HG03457 (cell line): ENCODE measurements at regions not wholly inside any gene's neighbourhood (a gene's known extent, or its start where the extent isn't known, plus 50 kb on each side); places are given as distances from the start of the nearest gene placed in this dataset.
"Not testable (repeated sequence)": the region's sequence is repeated elsewhere in the genome, so short reads cannot be mapped to it uniquely, and the experiment has no call there.

ENCODE experiments used
- ATAC-seq: cut with Tn5 transposase; IDR thresholded peaks from one replicate; pipeline ENCODE4 v1.9.1; 2021; ENCODE audit warnings: moderate number of reproducible peaks; ENCODE audit not compliant: unreplicated experiment

GRCh38 chr18:38575023-38575422 is 1009.4 kb upstream of the CELF4 start:
- no peak for ATAC-seq

GRCh38 chr18:38572554-38573111 is 1007.0 kb upstream of the CELF4 start:
- no peak for ATAC-seq

- no peak for ATAC-seq
Measured at GRCh38 chr18:38571651-38572050, 1006.1 kb upstream of the CELF4 start.

GRCh38 chr18:38565513-38565912 is 999.9 kb upstream of the CELF4 start:
- ATAC-seq, result no peak

GRCh38 chr18:38563396-38563980 is 997.9 kb upstream of the CELF4 start:
- no peak for ATAC-seq

- ATAC-seq, result no peak
Measured at GRCh38 chr18:38557006-38557405, 991.4 kb upstream of the CELF4 start.

- no peak for ATAC-seq
Measured at GRCh38 chr18:38552732-38553321, 987.2 kb upstream of the CELF4 start.

- ATAC-seq, result no peak
Measured at GRCh38 chr18:38551881-38552280, 986.3 kb upstream of the CELF4 start.

- no peak for ATAC-seq
Measured at GRCh38 chr18:38545071-38545470, 979.5 kb upstream of the CELF4 start.

GRCh38 chr18:38539856-38540255 is 974.3 kb upstream of the CELF4 start:
- ATAC-seq, result no peak

GRCh38 chr18:38539371-38539770 is 973.8 kb upstream of the CELF4 start:
- no peak for ATAC-seq

- ATAC-seq, result no peak
Measured at GRCh38 chr18:38534073-38534472, 968.5 kb upstream of the CELF4 start.

GRCh38 chr18:38526922-38527321 is 961.3 kb upstream of the CELF4 start:
- no peak for ATAC-seq

GRCh38 chr18:38525039-38525438 is 959.4 kb upstream of the CELF4 start:
- no peak for ATAC-seq

GRCh38 chr18:38520786-38521185 is 955.2 kb upstream of the CELF4 start:
- ATAC-seq, result no peak

GRCh38 chr18:38502539-38502938 is 936.9 kb upstream of the CELF4 start:
- no peak for ATAC-seq

- no peak for ATAC-seq
Measured at GRCh38 chr18:38497266-38497665, 931.7 kb upstream of the CELF4 start.

GRCh38 chr18:38496222-38496793 is 930.7 kb upstream of the CELF4 start:
- no peak for ATAC-seq

GRCh38 chr18:38494065-38494464 is 928.5 kb upstream of the CELF4 start:
- ATAC-seq, result no peak

GRCh38 chr18:38491195-38491594 is 925.6 kb upstream of the CELF4 start:
- no peak for ATAC-seq

GRCh38 chr18:38489721-38490120 is 924.1 kb upstream of the CELF4 start:
- not testable (repeated sequence) for ATAC-seq

GRCh38 chr18:38487521-38487920 is 921.9 kb upstream of the CELF4 start:
- no peak for ATAC-seq
